Activated gamma-delta T cell (primary cell): ENCODE measurements at regions not wholly inside any gene's neighbourhood (a gene's known extent, or its start where the extent isn't known, plus 50 kb on each side); places are given as distances from the start of the nearest gene placed in this dataset.
"Not testable (repeated sequence)": the region's sequence is repeated elsewhere in the genome, so short reads cannot be mapped to it uniquely, and the experiment has no call there.

Experiments
- DNase-seq: peaks from one replicate; lab custom pipeline; 2025; lab: John Stamatoyannopoulos, UW

- DNase-seq, result no peak
Measured at GRCh38 chr20:53668992-53669391, 75.4 kb upstream of the ZNF217 start.

DNA sequence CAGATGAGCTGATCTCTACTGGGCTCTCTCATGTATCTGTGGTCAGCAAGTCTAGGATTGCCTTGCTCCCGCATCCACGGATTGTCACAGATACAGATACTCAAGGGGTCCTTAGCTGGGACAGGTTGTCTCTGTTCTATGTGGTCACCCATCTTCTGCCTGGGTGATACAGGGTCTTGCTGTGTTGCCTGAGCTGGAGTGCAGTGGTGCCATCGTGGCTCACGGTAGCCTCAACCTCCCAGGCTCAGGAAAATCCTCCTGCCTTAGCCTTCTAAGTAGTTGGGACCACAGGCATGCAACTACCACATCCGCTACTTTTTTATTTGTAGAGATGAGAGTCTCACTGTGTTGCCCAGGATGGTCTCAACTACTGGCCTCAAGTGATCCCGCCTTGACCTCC is 72.5 kb upstream of the ZNF217 start:
- DNase-seq, result no peak

GRCh38 chr20:53664121-53664520 is 70.5 kb upstream of the ZNF217 start:
- no peak for DNase-seq

- DNase-seq, result not testable (repeated sequence)
Measured at GRCh38 chr20:53663521-53663920, 69.9 kb upstream of the ZNF217 start.

- DNase-seq, result no peak
Measured at GRCh38 chr20:53662595-53662994, 69.0 kb upstream of the ZNF217 start.

- DNase-seq, result no peak
Measured at GRCh38 chr20:53660947-53661381, 67.3 kb upstream of the ZNF217 start.

GRCh38 chr20:53660078-53660909 is 66.7 kb upstream of the ZNF217 start:
- no peak for DNase-seq

DNA sequence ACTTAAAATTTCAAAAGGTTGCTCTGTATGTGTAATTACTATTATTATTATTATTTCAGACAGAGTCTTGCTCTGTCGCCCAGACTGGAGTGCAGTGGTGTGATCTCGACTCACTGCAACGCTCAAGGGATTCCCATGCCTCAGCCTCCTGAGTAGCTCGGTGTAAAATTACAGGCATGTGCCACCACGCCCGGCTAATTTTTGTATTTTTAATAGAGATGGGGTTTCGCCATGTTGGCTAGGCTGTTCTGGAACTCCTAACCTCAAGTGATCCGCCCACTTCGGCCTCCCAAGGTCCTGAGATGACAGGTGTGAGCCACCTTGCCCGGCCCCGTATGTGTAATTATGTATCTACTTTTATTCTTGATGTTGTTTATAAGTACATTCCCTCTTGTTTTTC is 65.3 kb upstream of the ZNF217 start:
- no peak for DNase-seq

- DNase-seq, result no peak
Measured at GRCh38 chr20:53658322-53658721, 64.7 kb upstream of the ZNF217 start.

- no peak for DNase-seq
Measured at GRCh38 chr20:53657732-53658131, 64.1 kb upstream of the ZNF217 start.

DNA sequence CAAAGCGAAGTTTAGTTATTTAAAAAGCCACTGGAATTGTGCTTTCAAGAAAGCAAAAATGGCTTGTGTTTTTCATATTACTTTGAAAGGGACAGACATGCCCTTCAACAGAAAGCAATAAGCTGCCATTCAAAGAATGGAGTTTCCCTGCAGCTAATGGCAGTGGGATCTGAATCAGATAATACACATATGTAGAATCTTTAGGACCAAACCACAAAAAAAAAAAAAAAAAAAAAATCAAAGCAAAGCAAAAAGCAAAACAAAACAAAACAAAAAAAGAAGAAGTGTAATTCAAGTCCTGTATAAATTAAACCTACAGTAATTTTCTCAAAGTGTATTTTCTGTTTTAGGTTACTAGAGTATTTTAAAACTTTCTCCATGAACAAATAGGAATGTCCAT is 63.6 kb upstream of the ZNF217 start:
- no peak for DNase-seq

- DNase-seq, result no peak
Measured at GRCh38 chr20:53656293-53657202, 62.9 kb upstream of the ZNF217 start.

DNA sequence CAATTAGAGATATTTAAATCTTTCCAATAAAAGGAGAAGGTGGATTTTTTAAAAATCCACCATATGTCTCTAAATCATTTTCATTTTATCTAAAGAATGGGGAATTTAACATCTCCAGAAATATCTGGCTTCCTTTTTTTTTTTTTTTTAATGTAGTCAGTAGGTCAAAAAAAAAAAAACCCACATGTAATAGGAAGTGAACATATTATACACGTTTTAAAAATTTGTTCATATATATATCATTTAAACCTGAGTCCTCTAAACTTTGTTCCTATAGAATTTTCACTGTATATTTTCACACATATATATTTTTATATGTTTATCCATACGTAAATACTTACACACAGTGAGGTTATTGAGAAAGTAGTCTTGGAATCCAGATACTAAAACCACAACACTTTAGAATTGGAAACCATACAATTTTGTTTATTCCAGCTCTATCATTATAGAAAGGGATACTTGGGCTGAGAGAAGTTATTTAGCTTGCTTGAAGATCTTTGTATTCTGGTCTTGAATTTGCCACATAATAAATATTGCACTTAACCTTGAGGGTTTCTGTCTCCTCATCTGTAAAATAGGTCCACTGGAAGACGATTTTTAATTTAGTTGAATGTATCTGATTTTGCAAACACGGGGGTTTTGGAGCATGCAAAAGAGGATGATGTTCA is 62.1 kb upstream of the ZNF217 start:
- DNase-seq, result no peak

DNA sequence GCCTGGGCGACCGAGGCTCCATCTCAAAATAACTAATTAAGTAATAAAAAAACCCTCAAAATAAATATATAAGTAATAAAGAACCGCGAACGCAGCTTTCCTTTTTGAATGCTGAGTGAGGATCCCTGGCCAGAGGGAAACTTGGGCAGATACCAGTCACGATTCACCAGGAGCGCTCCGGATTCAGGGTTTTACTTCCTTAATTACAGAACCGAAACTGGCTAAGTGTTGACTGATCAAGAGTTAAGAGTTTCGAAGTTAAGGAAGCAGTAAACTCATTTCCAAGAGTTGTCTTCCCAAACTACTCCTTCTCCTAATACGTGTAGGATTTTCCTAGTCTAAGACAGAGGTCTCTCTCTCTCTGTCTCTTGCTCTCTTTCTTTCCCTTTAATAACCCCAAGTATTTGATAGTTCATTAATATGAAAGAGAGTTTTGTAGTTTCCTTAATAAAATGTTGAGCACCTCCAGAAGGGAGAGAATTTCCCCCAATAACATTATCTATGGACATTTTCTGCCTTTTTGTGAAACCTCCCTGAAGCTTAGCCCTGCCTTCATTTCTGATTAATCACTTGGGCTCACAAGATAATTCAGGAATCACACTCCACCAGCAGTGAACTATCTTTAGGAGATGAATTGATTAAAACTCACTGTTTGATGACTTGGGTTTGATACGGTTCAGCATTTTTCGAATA is 61.4 kb upstream of the ZNF217 start:
- no peak for DNase-seq

GRCh38 chr20:53654521-53654920 is 60.9 kb upstream of the ZNF217 start:
- not testable (repeated sequence) for DNase-seq

DNA sequence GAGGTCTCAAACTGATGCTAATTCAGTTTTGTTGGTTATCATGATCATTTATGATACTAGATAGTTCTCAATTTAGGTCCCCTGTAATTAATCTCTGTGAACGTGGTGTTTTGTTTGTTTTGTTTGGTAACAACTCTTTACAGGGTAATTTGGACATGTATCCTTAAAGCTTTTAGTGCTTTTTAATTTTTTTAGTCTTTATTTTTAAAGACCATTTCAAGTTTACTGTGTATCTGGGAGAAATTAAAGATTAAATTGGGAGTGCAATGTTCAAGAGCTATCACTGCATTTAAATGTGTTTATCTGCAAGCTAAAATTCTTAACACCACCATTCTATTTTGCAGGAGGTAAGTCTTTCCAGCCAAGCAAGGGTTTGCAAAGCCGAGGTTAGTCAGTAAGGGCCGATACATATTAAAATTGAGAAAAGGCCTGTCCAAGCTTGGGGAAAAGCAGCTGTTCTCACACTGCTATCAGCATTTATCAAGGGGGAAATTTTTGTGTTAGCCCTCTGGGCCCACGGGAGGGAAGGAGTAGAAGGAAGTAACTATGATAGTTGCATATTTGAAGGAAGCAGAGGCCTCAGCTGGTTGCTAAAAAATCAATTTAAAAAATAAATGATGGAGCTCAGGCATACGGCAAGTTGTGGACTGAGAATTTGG is 59.3 kb upstream of the ZNF217 start:
- DNase-seq, result no peak

- no peak for DNase-seq
Measured at GRCh38 chr20:53652090-53652858, 58.6 kb upstream of the ZNF217 start.

GRCh38 chr20:53649493-53649892 is 55.9 kb upstream of the ZNF217 start:
- DNase-seq, result not testable (repeated sequence)

- no peak for DNase-seq
Measured at GRCh38 chr20:53647286-53647821, 53.7 kb upstream of the ZNF217 start.

DNA sequence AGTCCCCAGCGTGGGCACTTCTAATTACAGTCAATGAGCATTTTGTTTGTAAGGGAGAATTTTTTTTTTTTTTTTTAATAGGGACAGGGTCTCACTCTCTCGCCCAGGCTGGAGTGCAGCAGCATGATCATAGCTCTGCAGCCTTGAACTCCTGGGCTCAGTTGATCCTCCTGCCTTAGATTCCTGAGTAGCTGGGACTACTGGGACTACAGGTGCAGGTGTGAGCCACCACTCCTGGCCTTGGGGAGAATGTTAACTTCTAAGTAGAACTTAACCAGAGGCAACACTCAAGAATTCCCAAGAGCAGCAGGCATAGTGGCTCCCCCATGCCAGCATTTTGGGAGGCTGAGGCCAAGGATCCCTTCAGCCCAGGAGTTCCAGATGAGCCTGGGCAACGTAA is 52.9 kb upstream of the ZNF217 start:
- no peak for DNase-seq
